ENCODE measurements at regions not wholly inside any gene's neighbourhood (a gene's known extent, or its start where the extent isn't known, plus 50 kb on each side); places are given as distances from the start of the nearest gene placed in this dataset.
"Not testable (repeated sequence)": the region's sequence is repeated elsewhere in the genome, so short reads cannot be mapped to it uniquely, and the experiment has no call there.

GRCh38 chr1:149395802-149396201 is 79.0 kb upstream of the NBPF19 start:
- H3K4me1 ChIP-seq (ENCODE audit: insufficient read depth, low read length, severe bottlenecking); H2AFZ ChIP-seq (ENCODE audit: low read length); H4K20me1 ChIP-seq (ENCODE audit: insufficient read depth, low read length); H3K36me3 ChIP-seq (ENCODE audit: insufficient read depth, low read length); H3K9me2 ChIP-seq (ENCODE audit: low read depth, low read length); H3K9ac ChIP-seq (ENCODE audit: low read length); H3K9me3 ChIP-seq (ENCODE audit: low read length); H3K4me3 ChIP-seq (ENCODE audit: low read depth, low read length, poor library complexity, severe bottlenecking); H3K27ac ChIP-seq (ENCODE audit: low read depth, low read length, poor library complexity, severe bottlenecking); H3K79me2 ChIP-seq (ENCODE audit: insufficient read depth, low read length); H3K4me2 ChIP-seq (ENCODE audit: low read length); H3F3A ChIP-seq (ENCODE audit: insufficient read depth, low read length); H3K27me3 ChIP-seq (ENCODE audit: insufficient read depth, low read length): not testable (repeated sequence)

- H3K79me2 ChIP-seq (ENCODE audit: insufficient read depth, low read length); H3K27ac ChIP-seq (ENCODE audit: low read depth, low read length, poor library complexity, severe bottlenecking); H3K27me3 ChIP-seq (ENCODE audit: insufficient read depth, low read length); H3K36me3 ChIP-seq (ENCODE audit: insufficient read depth, low read length); H3K4me1 ChIP-seq (ENCODE audit: insufficient read depth, low read length, severe bottlenecking); H3K9me2 ChIP-seq (ENCODE audit: low read depth, low read length); H2AFZ ChIP-seq (ENCODE audit: low read length); H3K9ac ChIP-seq (ENCODE audit: low read length); H3K4me2 ChIP-seq (ENCODE audit: low read length); H3K9me3 ChIP-seq (ENCODE audit: low read length); H3K4me3 ChIP-seq (ENCODE audit: low read depth, low read length, poor library complexity, severe bottlenecking); H3F3A ChIP-seq (ENCODE audit: insufficient read depth, low read length); H4K20me1 ChIP-seq (ENCODE audit: insufficient read depth, low read length): not testable (repeated sequence)
These were observed 76.3 kb upstream of the NBPF19 start for GRCh38 chr1:149398527-149398926.

GRCh38 chr1:149408404-149408803 is 66.4 kb upstream of the NBPF19 start:
- H3K36me3 ChIP-seq (ENCODE audit: insufficient read depth, low read length); H3K4me1 ChIP-seq (ENCODE audit: insufficient read depth, low read length, severe bottlenecking); H3K9ac ChIP-seq (ENCODE audit: low read length); H2AFZ ChIP-seq (ENCODE audit: low read length); H4K20me1 ChIP-seq (ENCODE audit: insufficient read depth, low read length); H3K4me2 ChIP-seq (ENCODE audit: low read length); H3K79me2 ChIP-seq (ENCODE audit: insufficient read depth, low read length); H3K4me3 ChIP-seq (ENCODE audit: low read depth, low read length, poor library complexity, severe bottlenecking); H3F3A ChIP-seq (ENCODE audit: insufficient read depth, low read length); H3K9me2 ChIP-seq (ENCODE audit: low read depth, low read length); H3K9me3 ChIP-seq (ENCODE audit: low read length); H3K27me3 ChIP-seq (ENCODE audit: insufficient read depth, low read length); H3K27ac ChIP-seq (ENCODE audit: low read depth, low read length, poor library complexity, severe bottlenecking): not testable (repeated sequence)

GRCh38 chr1:149415373-149415772 is 59.5 kb upstream of the NBPF19 start:
- not testable (repeated sequence) for H3K27ac ChIP-seq (ENCODE audit: low read depth, low read length, poor library complexity, severe bottlenecking); H4K20me1 ChIP-seq (ENCODE audit: insufficient read depth, low read length); H3K27me3 ChIP-seq (ENCODE audit: insufficient read depth, low read length); H3K79me2 ChIP-seq (ENCODE audit: insufficient read depth, low read length); H3K4me3 ChIP-seq (ENCODE audit: low read depth, low read length, poor library complexity, severe bottlenecking); H3K9me2 ChIP-seq (ENCODE audit: low read depth, low read length); H3K4me1 ChIP-seq (ENCODE audit: insufficient read depth, low read length, severe bottlenecking); H2AFZ ChIP-seq (ENCODE audit: low read length); H3K4me2 ChIP-seq (ENCODE audit: low read length); H3K36me3 ChIP-seq (ENCODE audit: insufficient read depth, low read length); H3F3A ChIP-seq (ENCODE audit: insufficient read depth, low read length); H3K9me3 ChIP-seq (ENCODE audit: low read length); H3K9ac ChIP-seq (ENCODE audit: low read length)

GRCh38 chr1:149418782-149419181 is 56.1 kb upstream of the NBPF19 start:
- not testable (repeated sequence) for H3K4me1 ChIP-seq (ENCODE audit: insufficient read depth, low read length, severe bottlenecking); H3K4me2 ChIP-seq (ENCODE audit: low read length); H4K20me1 ChIP-seq (ENCODE audit: insufficient read depth, low read length); H3K9me2 ChIP-seq (ENCODE audit: low read depth, low read length); H3K27me3 ChIP-seq (ENCODE audit: insufficient read depth, low read length); H3K9me3 ChIP-seq (ENCODE audit: low read length); H3K4me3 ChIP-seq (ENCODE audit: low read depth, low read length, poor library complexity, severe bottlenecking); H3K27ac ChIP-seq (ENCODE audit: low read depth, low read length, poor library complexity, severe bottlenecking); H3K36me3 ChIP-seq (ENCODE audit: insufficient read depth, low read length); H3K79me2 ChIP-seq (ENCODE audit: insufficient read depth, low read length); H2AFZ ChIP-seq (ENCODE audit: low read length); H3K9ac ChIP-seq (ENCODE audit: low read length); H3F3A ChIP-seq (ENCODE audit: insufficient read depth, low read length)

GRCh38 chr1:149423122-149423521 is 51.7 kb upstream of the NBPF19 start:
- not testable (repeated sequence) for H3K27me3 ChIP-seq (ENCODE audit: insufficient read depth, low read length); H3K9ac ChIP-seq (ENCODE audit: low read length); H3K4me2 ChIP-seq (ENCODE audit: low read length); H3F3A ChIP-seq (ENCODE audit: insufficient read depth, low read length); H4K20me1 ChIP-seq (ENCODE audit: insufficient read depth, low read length); H3K36me3 ChIP-seq (ENCODE audit: insufficient read depth, low read length); H3K79me2 ChIP-seq (ENCODE audit: insufficient read depth, low read length); H3K9me3 ChIP-seq (ENCODE audit: low read length); H3K4me1 ChIP-seq (ENCODE audit: insufficient read depth, low read length, severe bottlenecking); H3K4me3 ChIP-seq (ENCODE audit: low read depth, low read length, poor library complexity, severe bottlenecking); H3K9me2 ChIP-seq (ENCODE audit: low read depth, low read length); H3K27ac ChIP-seq (ENCODE audit: low read depth, low read length, poor library complexity, severe bottlenecking); H2AFZ ChIP-seq (ENCODE audit: low read length)
